IMR-90 (cell line): ENCODE measurements at regions not wholly inside any gene's neighbourhood (a gene's known extent, or its start where the extent isn't known, plus 50 kb on each side); places are given as distances from the start of the nearest gene placed in this dataset.

Experiments
- ATAC-seq: fragments of 200-7000 bp; cut with Tn5 transposase; 2 replicates; pipeline ENCODE4 v1.9.1; 2020; ENCODE audit warnings: low read depth, mild to moderate bottlenecking, moderate library complexity
- BruUV-seq: library from RNA; stranded (reverse); fragments of 400-500 nt; replicated peaks from 2 replicates; lab custom pipeline; 2021; lab: Mats Ljungman, UMichigan
- CTCF ChIA-PET: fragments of 300-600 bp; formaldehyde crosslinking; extraction: SDS; loops from one replicate; lab custom pipeline; 2021; ENCODE audit warnings: antibody characterized with exemption; lab: Yijun Ruan, JAX
- POLR2A ChIA-PET: fragments of 300-600 bp; sonication (Branson Sonifier 250); formaldehyde crosslinking; loops from one replicate; lab custom pipeline; 2022; ENCODE audit warnings: antibody characterized with exemption; ENCODE audit not compliant: unreplicated experiment; lab: Charles Lee
- DNase-seq: peaks from one replicate; pipeline ENCODE4 v3.0.0; 2013
- H2AFZ ChIP-seq: replicated peaks from 2 replicates; pipeline ENCODE3; 2013; ENCODE audit warnings: low read length, mild to moderate bottlenecking; ENCODE audit not compliant: poor library complexity
- H2AK5ac ChIP-seq: 2 replicates; pipeline ENCODE4 v1.6.1; 2013; ENCODE audit warnings: low read depth, low read length, inconsistent platforms
- H2AK9ac ChIP-seq: replicated peaks from 2 replicates; pipeline ENCODE3; 2013; ENCODE audit warnings: mild to moderate bottlenecking, low read depth, low read length, moderate library complexity; ENCODE audit not compliant: poor library complexity
- H2BK120ac ChIP-seq: 2 replicates; pipeline ENCODE4 v1.6.1; 2013; ENCODE audit warnings: low read depth, low read length, inconsistent platforms
- H2BK15ac ChIP-seq: 3 replicates; pipeline ENCODE4 v1.6.1; 2013; ENCODE audit warnings: low read depth, low read length, inconsistent platforms
- H2BK20ac ChIP-seq: 2 replicates; pipeline ENCODE4 v1.6.1; 2013; ENCODE audit warnings: low read depth, mild to moderate bottlenecking, inconsistent platforms, low read length, moderate library complexity
- H2BK5ac ChIP-seq: 2 replicates; pipeline ENCODE4 v1.6.1; 2013; ENCODE audit warnings: mild to moderate bottlenecking, low read depth, low read length, inconsistent platforms; ENCODE audit not compliant: poor library complexity, severe bottlenecking
- H3K14ac ChIP-seq: replicated peaks from 2 replicates; pipeline ENCODE4 v1.6.1; 2013; ENCODE audit warnings: low read depth, low read length, inconsistent platforms
- H3K18ac ChIP-seq: 2 replicates; pipeline ENCODE4 v1.6.1; 2013; ENCODE audit warnings: low read depth, low read length, control low read depth
- H3K23ac ChIP-seq: 2 replicates; pipeline ENCODE4 v1.6.1; 2013; ENCODE audit warnings: low read depth, low read length, inconsistent platforms
- H3K27ac ChIP-seq: 2 replicates; pipeline ENCODE4 v1.5.1; 2013; ENCODE audit warnings: mild to moderate bottlenecking, control low read depth, low read length; ENCODE audit not compliant: insufficient read depth
- H3K27me3 ChIP-seq: 2 replicates; pipeline ENCODE4 v1.6.1; 2013; ENCODE audit warnings: low read length; ENCODE audit not compliant: control insufficient read depth, insufficient read depth
- H3K36me3 ChIP-seq: 2 replicates; pipeline ENCODE4 v1.6.1; 2013; ENCODE audit warnings: low read length, mixed read lengths; ENCODE audit not compliant: control insufficient read depth, insufficient read depth
- H3K4ac ChIP-seq: 2 replicates; pipeline ENCODE4 v1.6.1; 2013; ENCODE audit warnings: low read depth, low read length, inconsistent platforms
- H3K4me1 ChIP-seq: 2 replicates; pipeline ENCODE4 v1.6.1; 2013; ENCODE audit warnings: low read length, mixed read lengths; ENCODE audit not compliant: control insufficient read depth, insufficient read depth
- H3K4me2 ChIP-seq: 2 replicates; pipeline ENCODE4 v1.6.1; 2013; ENCODE audit warnings: low read depth, mild to moderate bottlenecking, control low read depth, low read length, moderate library complexity
- H3K4me3 ChIP-seq: 2 replicates; pipeline ENCODE4 v1.5.1; 2013; ENCODE audit warnings: low read depth, mild to moderate bottlenecking, control low read depth, low read length, moderate library complexity; ENCODE audit not compliant: insufficient read depth
- H3K56ac ChIP-seq: 2 replicates; pipeline ENCODE4 v1.6.1; 2013; ENCODE audit warnings: low read length, inconsistent platforms; ENCODE audit not compliant: insufficient read depth; ENCODE audit errors: extremely low read depth
- H3K79me1 ChIP-seq, 2 experiments: 2 replicates each; pipeline ENCODE4 v1.6.1; 2013; ENCODE audit warnings: low read length in 2 of 2, inconsistent platforms in 1 of 2, low read depth in 1 of 2
- H3K9ac ChIP-seq: 2 replicates; pipeline ENCODE4 v1.6.1; 2013; ENCODE audit warnings: low read depth, low read length, control low read depth
- H3K9me1 ChIP-seq: 2 replicates; pipeline ENCODE4 v1.6.1; 2013; ENCODE audit warnings: low read length, inconsistent platforms; ENCODE audit not compliant: insufficient read depth
- H3K9me3 ChIP-seq: 2 replicates; pipeline ENCODE4 v1.6.1; 2013; ENCODE audit warnings: low read length; ENCODE audit not compliant: control insufficient read depth, insufficient read depth
- H4K20me1 ChIP-seq: 2 replicates; pipeline ENCODE4 v1.6.1; 2013; ENCODE audit warnings: low read length, inconsistent platforms; ENCODE audit not compliant: insufficient read depth
- H4K5ac ChIP-seq: 2 replicates; pipeline ENCODE4 v1.6.1; 2013; ENCODE audit warnings: mild to moderate bottlenecking, low read depth, low read length, control low read depth
- H4K8ac ChIP-seq, 2 experiments: 2 replicates each; pipeline ENCODE4 v1.6.1; 2013; ENCODE audit warnings: low read depth in 2 of 2, low read length in 2 of 2, control low read depth in 1 of 2, inconsistent platforms in 1 of 2
- H4K91ac ChIP-seq: 2 replicates; pipeline ENCODE4 v1.6.1; 2013; ENCODE audit warnings: low read depth, low read length, inconsistent platforms; ENCODE audit not compliant: insufficient read depth
- MAFK ChIP-seq: IDR thresholded peaks from 2 replicates; pipeline ENCODE4 v1.6.1; 2012; ENCODE audit warnings: low read depth, low read length, improper control_type of control experiment
- POLR2A ChIP-seq: IDR thresholded peaks from 2 replicates; pipeline ENCODE4 v1.6.1; 2012; ENCODE audit warnings: mild to moderate bottlenecking, low read depth, low read length
- RFX5 ChIP-seq: IDR thresholded peaks from 2 replicates; pipeline ENCODE4 v1.8.0; 2012; ENCODE audit warnings: low read depth, mild to moderate bottlenecking, low read length, moderate library complexity
- dilution Hi-C: fragments of 300-500 bp; cut with HindIII; formaldehyde crosslinking; loops from one replicate; pipeline ENCODE4 v1.14.3; 2018; ENCODE audit warnings: low sequenced_read_pairs; ENCODE audit not compliant: unreplicated experiment
- in situ Hi-C: fragments of 300-500 bp; cut with MboI; formaldehyde crosslinking; loops from 3 replicates; pipeline ENCODE4 v1.14.3; 2019; ENCODE audit warnings: low sequenced_read_pairs, inconsistent platforms, mixed read lengths
- intact Hi-C: fragments of 100-400 bp; cut with micrococcal nuclease; formaldehyde crosslinking; loops from 2 replicates; pipeline ENCODE4 v1.10.0; 2022

DNA sequence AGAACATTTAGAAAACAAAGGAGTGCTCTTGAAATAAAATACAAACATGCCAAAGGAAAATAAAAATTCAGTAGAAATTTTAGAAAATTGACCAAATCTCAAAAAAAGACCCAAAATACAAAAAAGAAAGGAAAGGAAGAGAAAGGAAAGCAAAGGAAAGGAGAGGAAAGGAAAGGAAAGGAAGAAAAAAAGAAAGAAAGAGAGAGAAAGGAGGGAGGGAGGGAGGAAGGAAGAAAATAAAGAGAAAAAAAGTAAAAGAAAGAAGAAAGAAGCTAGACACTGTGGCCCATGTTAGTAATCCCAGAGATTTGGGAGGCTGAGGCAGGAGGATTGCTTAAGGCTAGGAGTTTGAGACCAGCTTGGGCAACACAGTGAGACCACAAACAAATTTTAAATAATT is 500.1 kb upstream of the VRK2 start:
- Histone ChIP-seq H3K9me3 (no peaks in the 10 kb centered on the region), H4K91ac (no peak overlapping the region), H2BK20ac (no peak overlapping the region), H3K4me2 (no peak overlapping the region), H3K9me1 (no peaks in the 10 kb centered on the region), H3K23ac (no peak overlapping the region), H2AK9ac (no peak overlapping the region), H3K4me3 (no peak overlapping the region), H3K4ac (no peak overlapping the region), H4K8ac (no peak overlapping the region), H3K4me1 (no peaks in the 10 kb centered on the region), H3K27ac (no peak overlapping the region), H4K20me1 (no peaks in the 10 kb centered on the region), H3K79me1 (no peaks in the 10 kb centered on the region), H4K5ac (no peak overlapping the region), H3K9ac (no peak overlapping the region), H3K18ac (no peak overlapping the region), H3K27me3 (no peaks in the 10 kb centered on the region), H2BK120ac (no peak overlapping the region), H3K56ac (no peak overlapping the region), H2BK5ac (no peak overlapping the region), H3K36me3 (no peaks in the 10 kb centered on the region), H2AK5ac (no peak overlapping the region), H2AFZ (no peak overlapping the region), H2BK15ac (no peak overlapping the region), H3K14ac (no peak overlapping the region)
- ATAC-seq (no peak), DNase-seq (no peak)
- dilution Hi-C loops (no loop called here), intact Hi-C loops (no loop called here), in situ Hi-C loops (no loop called here)
- no TSS peak for BruUV-seq
- TF ChIP-seq POLR2A (no peak), RFX5 (no peak), MAFK (no peak)
- ChIA-PET POLR2A (no interaction called here), CTCF (no interaction called here)
